ENCODE measurements at regions not wholly inside any gene's neighbourhood (a gene's known extent, or its start where the extent isn't known, plus 50 kb on each side); places are given as distances from the start of the nearest gene placed in this dataset.

GRCh38 chr3:102079809-102080197, 230.5 kb downstream of the NFKBIZ start:
- Histone ChIP-seq H3K79me2 (ENCODE audit: control insufficient read depth, insufficient read depth, low read length) (no peaks in the 10 kb centered on the region), H3K36me3 (ENCODE audit: control insufficient read depth in 2 of 2, insufficient read depth in 2 of 2, low read length in 1 of 2) (no peaks in the 10 kb centered on the region), H4K20me1 (ENCODE audit: control insufficient read depth, insufficient read depth) (no peaks in the 10 kb centered on the region), H3K4me2 (ENCODE audit: control insufficient read depth, insufficient read depth) (no peak overlapping the region), H3K4me3 (no peak overlapping the region), H3K9ac (ENCODE audit: control insufficient read depth, insufficient read depth, low read length) (no peak overlapping the region), H3K4me1 (ENCODE audit: control insufficient read depth, insufficient read depth, low read length) (no peaks in the 10 kb centered on the region), H3K27ac (ENCODE audit: control insufficient read depth, insufficient read depth) (no peak overlapping the region), H3K9me3 (replicated peaks; ENCODE audit: control insufficient read depth, insufficient read depth, low read length) (no peaks in the 10 kb centered on the region; the same call in 2 of the 3 replicates), H3K27me3 (replicated peaks in 1 of 2; ENCODE audit: control insufficient read depth in 2 of 2, insufficient read depth in 2 of 2, low read length in 1 of 2) (no peaks in the 10 kb centered on the region), H2AFZ (ENCODE audit: control insufficient read depth, low read depth, low read length) (no peak overlapping the region)
- ChIA-PET POLR2A (no interaction called here), SMC1A (ENCODE audit: uncharacterized antibody, unreplicated experiment) (interaction anchor here (1.2 to 1.6 kb wide), 4 partner anchors 19 to 228 kb away, joined by 3 to 5 read pairs (median 4); no protein-coding TSS in a partner anchor), CTCF (interaction anchor here (0.9 to 1.5 kb wide), 5 partner anchors 12 to 270 kb away, joined by 3 to 4 read pairs (median 3); no protein-coding TSS in a partner anchor), RAD21 (ENCODE audit: unreplicated experiment) (interaction anchor here (1.1 kb wide), 1 partner anchor 20 kb away, joined by 5 read pairs; no protein-coding TSS in a partner anchor)
- DNase-seq (ENCODE audit: low read depth, low spot score) (no peak), ATAC-seq (no peak), FAIRE-seq (no peak)
- 79% methylated on average over 2 of the region's 2 CpGs for WGBS (ENCODE audit: insufficient coverage, insufficient replicate concordance, low lambda C conversion rate, missing lambda C conversion rate)
- intact Hi-C loops (cut with micrococcal nuclease; ENCODE audit: unreplicated experiment): no loop called here
- TF ChIP-seq ZNF24 (IDR thresholded peaks at IDR 0.05): no peak
- no peak for TF ChIP-seq MYB (IDR thresholded peaks at IDR 0.05; ENCODE audit: borderline replicate concordance, low read depth, low read length)
- no peak for TF ChIP-seq BCL11A (IDR thresholded peaks at IDR 0.05; ENCODE audit: low read depth, low read length)
- no peak for TF ChIP-seq ZBTB11 (CRISPR knock-in tag; IDR thresholded peaks at IDR 0.05)
- TF ChIP-seq NR2C2 (IDR thresholded peaks at IDR 0.05; ENCODE audit: borderline replicate concordance, control insufficient read depth, insufficient read length, low read depth): no peak
- no peak for TF ChIP-seq CREM (IDR thresholded peaks at IDR 0.05; ENCODE audit: low read depth)
- TF ChIP-seq PAX8 (IDR thresholded peaks at IDR 0.05): no peak
- no peak for TF ChIP-seq NBN (IDR thresholded peaks at IDR 0.05)
- TF ChIP-seq LARP7 (IDR thresholded peaks at IDR 0.05): no peak
- no peak for TF ChIP-seq CTCF (IDR thresholded peaks at IDR 0.05 in 2 of 3, conservative IDR thresholded peaks at IDR 0.05 in 1 of 3; ENCODE audit: control insufficient read depth in 2 of 3, extremely low read depth in 1 of 3, insufficient read depth in 1 of 3, low read depth in 3 of 3, low read length in 3 of 3)
- in situ Hi-C loops (cut with MboI): no loop called here
- no TSS peak for BruUV-seq (replicated peaks)
